ENCODE measurements at regions not wholly inside any gene's neighbourhood (a gene's known extent, or its start where the extent isn't known, plus 50 kb on each side); places are given as distances from the start of the nearest gene placed in this dataset.

DNA sequence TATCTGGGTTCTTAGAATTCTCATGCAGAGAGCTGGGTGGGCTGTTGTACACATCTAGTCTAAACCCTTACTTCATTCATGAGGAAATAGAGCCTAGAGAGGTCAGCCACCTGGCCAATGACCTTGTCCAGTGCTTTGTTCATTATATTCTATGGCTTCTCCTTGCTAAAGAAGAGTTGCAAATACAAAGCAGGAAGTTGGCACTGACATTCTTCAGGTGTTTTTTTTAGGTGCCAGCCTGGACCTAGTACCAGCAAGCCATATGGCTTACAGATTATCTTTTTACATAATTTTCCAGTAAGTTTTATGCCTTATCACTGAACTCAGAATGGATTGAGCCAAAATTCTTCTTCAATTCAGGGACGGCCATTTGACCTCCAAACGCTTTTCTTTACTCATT lies 54.7 kb upstream of the PGM2 start:
- DNase-seq (ENCODE audit: insufficient read length, low spot score) (no peak), FAIRE-seq (no peak)
- TF ChIP-seq, protein P1, sequence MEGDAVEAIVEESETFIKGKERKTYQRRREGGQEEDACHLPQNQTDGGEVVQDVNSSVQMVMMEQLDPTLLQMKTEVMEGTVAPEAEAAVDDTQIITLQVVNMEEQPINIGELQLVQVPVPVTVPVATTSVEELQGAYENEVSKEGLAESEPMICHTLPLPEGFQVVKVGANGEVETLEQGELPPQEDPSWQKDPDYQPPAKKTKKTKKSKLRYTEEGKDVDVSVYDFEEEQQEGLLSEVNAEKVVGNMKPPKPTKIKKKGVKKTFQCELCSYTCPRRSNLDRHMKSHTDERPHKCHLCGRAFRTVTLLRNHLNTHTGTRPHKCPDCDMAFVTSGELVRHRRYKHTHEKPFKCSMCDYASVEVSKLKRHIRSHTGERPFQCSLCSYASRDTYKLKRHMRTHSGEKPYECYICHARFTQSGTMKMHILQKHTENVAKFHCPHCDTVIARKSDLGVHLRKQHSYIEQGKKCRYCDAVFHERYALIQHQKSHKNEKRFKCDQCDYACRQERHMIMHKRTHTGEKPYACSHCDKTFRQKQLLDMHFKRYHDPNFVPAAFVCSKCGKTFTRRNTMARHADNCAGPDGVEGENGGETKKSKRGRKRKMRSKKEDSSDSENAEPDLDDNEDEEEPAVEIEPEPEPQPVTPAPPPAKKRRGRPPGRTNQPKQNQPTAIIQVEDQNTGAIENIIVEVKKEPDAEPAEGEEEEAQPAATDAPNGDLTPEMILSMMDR (IDR thresholded peaks at IDR 0.05; ENCODE audit: insufficient read depth, missing control alignments), result no peak

GRCh38 chr4:37770016-37770415 lies 56.5 kb upstream of the PGM2 start:
- no peak for FAIRE-seq
- TF ChIP-seq, protein P1 (IDR thresholded peaks at IDR 0.05; ENCODE audit: insufficient read depth, missing control alignments), result no peak
- DNase-seq (ENCODE audit: insufficient read length, low spot score), result no peak

DNA sequence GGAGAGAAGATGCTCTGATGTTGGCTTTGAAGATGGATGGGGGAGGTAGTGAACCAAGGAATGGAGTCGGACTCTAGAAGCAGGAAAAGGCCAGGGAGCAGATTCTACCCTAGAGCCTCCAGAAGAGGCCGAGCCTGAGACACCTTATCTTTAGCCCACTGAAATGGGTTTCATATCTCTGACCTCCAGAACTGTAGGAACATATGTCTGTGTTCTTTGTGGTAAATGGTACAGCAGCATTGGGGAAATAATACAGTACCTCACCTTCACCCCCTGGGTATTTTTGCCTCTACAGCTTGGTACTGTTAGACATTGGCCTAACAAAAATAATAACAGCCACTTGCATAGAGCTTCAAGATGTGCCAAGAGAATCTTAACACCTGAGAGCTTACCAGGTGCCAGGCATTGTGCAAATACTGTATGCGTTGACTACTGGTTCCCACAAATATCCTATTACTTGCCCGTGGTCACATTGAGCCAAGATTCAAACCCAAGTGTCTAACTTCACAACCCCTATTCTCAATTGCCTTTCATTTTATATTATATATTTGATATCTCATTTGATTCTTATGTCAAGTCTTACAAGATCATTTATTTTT lies 57.0 kb upstream of the PGM2 start:
- TF ChIP-seq, protein P1 (IDR thresholded peaks at IDR 0.05; ENCODE audit: insufficient read depth, missing control alignments), result no peak
- no peak for FAIRE-seq
- DNase-seq (ENCODE audit: insufficient read length, low spot score), result no peak

DNA sequence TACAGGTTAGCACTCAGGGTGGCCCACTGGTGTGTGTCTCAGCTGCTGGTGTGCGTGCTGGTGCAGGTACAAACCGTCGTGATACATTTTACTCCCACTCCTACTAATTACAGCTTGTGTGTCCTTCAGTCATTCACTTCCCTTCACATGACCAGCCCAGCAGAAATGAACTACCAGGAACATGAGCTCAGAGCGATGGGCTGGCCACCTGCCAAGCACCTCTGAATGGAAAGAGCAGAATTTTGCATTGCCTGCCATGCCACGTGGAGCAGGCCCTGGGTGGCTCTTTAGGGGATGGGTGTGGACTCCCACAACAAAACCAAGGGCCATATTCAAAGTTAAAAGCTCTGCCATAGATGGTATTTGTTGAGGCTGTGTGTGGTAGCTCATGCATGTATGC lies 58.9 kb upstream of the PGM2 start:
- no peak for FAIRE-seq
- TF ChIP-seq, protein P1 (IDR thresholded peaks at IDR 0.05; ENCODE audit: insufficient read depth, missing control alignments), result no peak
- no peak for DNase-seq (ENCODE audit: insufficient read length, low spot score)

- FAIRE-seq (no peak), DNase-seq (ENCODE audit: insufficient read length, low spot score) (no peak)
- TF ChIP-seq, protein P1 (IDR thresholded peaks at IDR 0.05; ENCODE audit: insufficient read depth, missing control alignments), result no peak
Observed at GRCh38 chr4:37767019-37767418, 59.5 kb upstream of the PGM2 start.

- DNase-seq (ENCODE audit: insufficient read length, low spot score) (no peak), FAIRE-seq (no peak)
Observed at GRCh38 chr4:37765741-37766140, 60.7 kb upstream of the PGM2 start.

DNA sequence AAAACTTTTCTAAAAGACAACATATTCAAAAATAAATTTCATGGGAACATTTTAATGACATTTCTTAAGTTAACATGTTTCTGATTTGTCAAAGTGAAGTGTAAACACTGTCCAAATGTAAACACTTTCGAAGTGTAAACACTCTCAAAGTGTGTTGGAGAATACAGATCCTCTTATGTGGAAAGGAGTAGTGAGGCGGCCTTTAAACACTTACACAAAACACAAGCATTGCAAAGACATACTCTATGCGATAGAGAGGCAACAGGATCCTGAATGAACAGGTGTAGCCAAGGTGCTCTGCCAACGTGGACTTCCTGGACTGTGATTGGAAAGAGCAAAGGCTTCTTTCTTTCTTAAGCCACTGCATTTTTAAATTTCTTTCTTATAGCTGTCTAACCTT lies 62.7 kb upstream of the PGM2 start:
- no peak for DNase-seq (ENCODE audit: insufficient read length, low spot score)
- FAIRE-seq, result no peak
- TF ChIP-seq, protein P1 (IDR thresholded peaks at IDR 0.05; ENCODE audit: insufficient read depth, missing control alignments), result no peak

More at GRCh38 chr4:37765741-37766140, 60.7 kb upstream of the PGM2 start:
- TF ChIP-seq, protein P1 (IDR thresholded peaks at IDR 0.05; ENCODE audit: insufficient read depth, missing control alignments), result no peak
